ENCODE measurements at regions not wholly inside any gene's neighbourhood (a gene's known extent, or its start where the extent isn't known, plus 50 kb on each side); places are given as distances from the start of the nearest gene placed in this dataset.
"Not testable (repeated sequence)": the region's sequence is repeated elsewhere in the genome, so short reads cannot be mapped to it uniquely, and the experiment has no call there.

GRCh38 chr2:52542297-52542696 is 1225.3 kb upstream of the CHAC2 start:
- no peak for DNase-seq (ENCODE audit: low spot score)

GRCh38 chr2:52539026-52539970 is 1228.3 kb upstream of the CHAC2 start:
- DNase-seq (ENCODE audit: low spot score): peak; percentile 6

GRCh38 chr2:52537588-52537987 is 1230.0 kb upstream of the CHAC2 start:
- no peak for DNase-seq (ENCODE audit: low spot score)

- no peak for DNase-seq (ENCODE audit: low spot score)
Observed at GRCh38 chr2:52536929-52537460, 1230.6 kb upstream of the CHAC2 start.

GRCh38 chr2:52532956-52533355 is 1234.6 kb upstream of the CHAC2 start:
- DNase-seq (ENCODE audit: low spot score): no peak

GRCh38 chr2:52526735-52527134 is 1240.9 kb upstream of the CHAC2 start:
- DNase-seq (ENCODE audit: low spot score): no peak

GRCh38 chr2:52520644-52521043 is 1247.0 kb upstream of the CHAC2 start:
- no peak for DNase-seq (ENCODE audit: low spot score)

- no peak for DNase-seq (ENCODE audit: low spot score)
Observed at GRCh38 chr2:52518678-52519077, 1248.9 kb upstream of the CHAC2 start.

- no peak for DNase-seq (ENCODE audit: low spot score)
Observed at GRCh38 chr2:52512760-52513159, 1254.8 kb upstream of the CHAC2 start.

- DNase-seq (ENCODE audit: low spot score): no peak
Observed at GRCh38 chr2:52510432-52510831, 1257.2 kb upstream of the CHAC2 start.

GRCh38 chr2:52502476-52502860 is 1265.1 kb upstream of the CHAC2 start:
- DNase-seq (ENCODE audit: low spot score): no peak

GRCh38 chr2:52501715-52502475 is 1265.7 kb upstream of the CHAC2 start:
- no peak for DNase-seq (ENCODE audit: low spot score)

GRCh38 chr2:52500561-52500960 is 1267.0 kb upstream of the CHAC2 start:
- DNase-seq (ENCODE audit: low spot score): no peak

- no peak for DNase-seq (ENCODE audit: low spot score)
Observed at GRCh38 chr2:52498077-52498750, 1269.4 kb upstream of the CHAC2 start.

GRCh38 chr2:52495816-52496215 is 1271.8 kb upstream of the CHAC2 start:
- DNase-seq (ENCODE audit: low spot score): no peak

- DNase-seq (ENCODE audit: low spot score): no peak
Observed at GRCh38 chr2:52477166-52477565, 1290.4 kb upstream of the CHAC2 start.

GRCh38 chr2:52475590-52475989 is 1292.0 kb upstream of the CHAC2 start:
- DNase-seq (ENCODE audit: low spot score): no peak

GRCh38 chr2:52474091-52474490 is 1293.5 kb upstream of the CHAC2 start:
- no peak for DNase-seq (ENCODE audit: low spot score)

- no peak for DNase-seq (ENCODE audit: low spot score)
Observed at GRCh38 chr2:52473526-52473925, 1294.1 kb upstream of the CHAC2 start.

- not testable (repeated sequence) for DNase-seq (ENCODE audit: low spot score)
Observed at GRCh38 chr2:52470457-52470856, 1297.1 kb upstream of the CHAC2 start.

GRCh38 chr2:52467189-52467588 is 1300.4 kb upstream of the CHAC2 start:
- no peak for DNase-seq (ENCODE audit: low spot score)

GRCh38 chr2:52465287-52465686 is 1302.3 kb upstream of the CHAC2 start:
- DNase-seq (ENCODE audit: low spot score): no peak
